Loucy (cell line): ENCODE measurements at regions not wholly inside any gene's neighbourhood (a gene's known extent, or its start where the extent isn't known, plus 50 kb on each side); places are given as distances from the start of the nearest gene placed in this dataset.

Experiments used
- H2AFZ ChIP-seq: fragments of 200-600 bp; sonication (generic); 2 replicates; pipeline ENCODE4 v1.6.0; 2016; ENCODE audit warnings: antibody characterized with exemption, mild to moderate bottlenecking, low read length, moderate library complexity
- H3F3A ChIP-seq: fragments of 200-600 bp; 2 replicates; pipeline ENCODE4 v1.6.0; 2016; ENCODE audit warnings: antibody characterized with exemption, low read depth, mild to moderate bottlenecking
- H3K27me3 ChIP-seq: fragments of 200-600 bp; sonication (generic); 2 replicates; pipeline ENCODE4 v1.6.1; 2014; ENCODE audit warnings: low read length, mild to moderate bottlenecking; ENCODE audit not compliant: insufficient read depth, poor library complexity, severe bottlenecking
- H3K36me3 ChIP-seq: fragments of 200-600 bp; sonication (generic); 2 replicates; pipeline ENCODE4 v1.6.1; 2016; ENCODE audit warnings: low read length; ENCODE audit not compliant: insufficient read depth
- H3K4me1 ChIP-seq: fragments of 200-600 bp; sonication (generic); 2 replicates; pipeline ENCODE4 v1.5.1; 2014; ENCODE audit warnings: low read length, mild to moderate bottlenecking; ENCODE audit not compliant: insufficient read depth, poor library complexity, severe bottlenecking
- H3K4me2 ChIP-seq: fragments of 200-600 bp; sonication (generic); 2 replicates; pipeline ENCODE4 v1.6.0; 2014; ENCODE audit warnings: antibody characterized with exemption, low read length, low read depth, mild to moderate bottlenecking; ENCODE audit not compliant: poor library complexity, severe bottlenecking
- H3K4me3 ChIP-seq: fragments of 200-600 bp; sonication (generic); 2 replicates; pipeline ENCODE4 v1.5.1; 2014; ENCODE audit warnings: low read length, mild to moderate bottlenecking, mixed read lengths; ENCODE audit not compliant: poor library complexity, severe bottlenecking
- H3K79me2 ChIP-seq: fragments of 200-600 bp; sonication (generic); 2 replicates; pipeline ENCODE4 v1.6.1; 2014; ENCODE audit warnings: low read length; ENCODE audit not compliant: insufficient read depth
- H3K9ac ChIP-seq: fragments of 200-600 bp; sonication (generic); 2 replicates; pipeline ENCODE4 v1.6.0; 2014; ENCODE audit warnings: mild to moderate bottlenecking, low read depth, low read length, moderate library complexity; ENCODE audit not compliant: poor library complexity, severe bottlenecking
- H3K9me2 ChIP-seq: fragments of 200-600 bp; sonication (generic); replicated peaks from 2 replicates; pipeline ENCODE4 v1.6.1; 2016; ENCODE audit warnings: low read depth, low read length, mixed read lengths
- H3K9me3 ChIP-seq: fragments of 200-600 bp; sonication (generic); 2 replicates; pipeline ENCODE4 v1.6.1; 2014; ENCODE audit warnings: mild to moderate bottlenecking, antibody characterized with exemption, low read length, low read depth; ENCODE audit not compliant: insufficient read depth
- H4K20me1 ChIP-seq: fragments of 200-600 bp; sonication (generic); 2 replicates; pipeline ENCODE4 v1.6.0; 2014; ENCODE audit warnings: antibody characterized with exemption, low read length, mild to moderate bottlenecking; ENCODE audit not compliant: insufficient read depth, poor library complexity, severe bottlenecking
- CTCF ChIP-seq: fragments of 200-600 bp; sonication (generic); conservative IDR thresholded peaks from 2 replicates; pipeline ENCODE4 v1.5.1; 2014; ENCODE audit warnings: mild to moderate bottlenecking, antibody characterized with exemption, low read length
- EZH2phosphoT487 ChIP-seq: fragments of 200-600 bp; IDR thresholded peaks from 2 replicates; pipeline ENCODE4 v1.6.1; 2018; ENCODE audit warnings: antibody characterized with exemption, mild to moderate bottlenecking, moderate library complexity, borderline replicate concordance

GRCh38 chr5:116626945-116627679, 52.5 kb upstream of the SEMA6A start:
- Histone ChIP-seq H3K4me1 (no peaks in the 10 kb centered on the region), H3K79me2 (no peaks in the 10 kb centered on the region), H3K4me2 (no peak overlapping the region), H3F3A (no peaks in the 10 kb centered on the region), H3K27me3 (no peaks in the 10 kb centered on the region), H2AFZ (no peak overlapping the region), H3K36me3 (no peaks in the 10 kb centered on the region), H3K4me3 (no peak overlapping the region), H3K9me2 (no peaks in the 10 kb centered on the region), H4K20me1 (no peaks in the 10 kb centered on the region), H3K9me3 (no peaks in the 10 kb centered on the region), H3K9ac (no peak overlapping the region)
- TF ChIP-seq EZH2phosphoT487: no peak
- TF ChIP-seq CTCF: no peak

- no peak overlapping the region for H3K9ac ChIP-seq
- H3K4me1 ChIP-seq: no peaks in the 10 kb centered on the region
- H3K4me3 ChIP-seq: no peak overlapping the region
- H3K4me2 ChIP-seq: no peak overlapping the region
- H3K27me3 ChIP-seq: no peaks in the 10 kb centered on the region
- H4K20me1 ChIP-seq: no peaks in the 10 kb centered on the region
- H3F3A ChIP-seq: no peaks in the 10 kb centered on the region
- no peaks in the 10 kb centered on the region for H3K9me3 ChIP-seq
- H3K36me3 ChIP-seq: no peaks in the 10 kb centered on the region
- H3K9me2 ChIP-seq: no peaks in the 10 kb centered on the region
- H3K79me2 ChIP-seq: no peaks in the 10 kb centered on the region
- TF ChIP-seq CTCF (no peak), EZH2phosphoT487 (no peak)
- H2AFZ ChIP-seq: no peak overlapping the region
These were observed 51.7 kb upstream of the SEMA6A start for GRCh38 chr5:116626272-116626723.
